Lower leg skin (tissue), 4 donors: ENCODE measurements at regions not wholly inside any gene's neighbourhood (a gene's known extent, or its start where the extent isn't known, plus 50 kb on each side); places are given as distances from the start of the nearest gene placed in this dataset.

ENCODE experiments used
- DNase-seq, 2 donors: peaks; one replicate each; pipeline ENCODE4 v3.0.0-alpha.2; 2019; ENCODE audit warnings: low spot score in 2 of 2
- H3K4me3 ChIP-seq: fragments of 200-600 bp; sonication (generic); 2 replicates; pipeline ENCODE4 v1.5.1; 2017; ENCODE audit warnings: mild to moderate bottlenecking, low read depth; ENCODE audit not compliant: poor library complexity, severe bottlenecking
- CTCF ChIP-seq, 3 donors: fragments of 450-650 bp; IDR thresholded peaks; one replicate each; pipeline ENCODE4 v1.5.1; 2016; ENCODE audit warnings: antibody characterized with exemption in 3 of 3, mild to moderate bottlenecking in 3 of 3, moderate library complexity in 2 of 3
- POLR2A ChIP-seq, 2 donors: fragments of 450-650 bp; IDR thresholded peaks; one replicate each; pipeline ENCODE4 v1.6.1; 2016 to 2017; ENCODE audit warnings: antibody characterized with exemption in 2 of 2, mild to moderate bottlenecking in 1 of 2, moderate library complexity in 1 of 2
- WGBS, 2 donors: methylation state at CpG; one replicate each; pipeline ENCODE4 v1.1.5; 2018; 5-methylcytosine and 5-hydroxymethylcytosine counted together
- intact Hi-C: fragments of 100-400 bp; cut with DNase I; formaldehyde crosslinking; loops from one replicate; pipeline ENCODE4 v1.15.0; 2023; ENCODE audit warnings: low total_unique reads

DNA sequence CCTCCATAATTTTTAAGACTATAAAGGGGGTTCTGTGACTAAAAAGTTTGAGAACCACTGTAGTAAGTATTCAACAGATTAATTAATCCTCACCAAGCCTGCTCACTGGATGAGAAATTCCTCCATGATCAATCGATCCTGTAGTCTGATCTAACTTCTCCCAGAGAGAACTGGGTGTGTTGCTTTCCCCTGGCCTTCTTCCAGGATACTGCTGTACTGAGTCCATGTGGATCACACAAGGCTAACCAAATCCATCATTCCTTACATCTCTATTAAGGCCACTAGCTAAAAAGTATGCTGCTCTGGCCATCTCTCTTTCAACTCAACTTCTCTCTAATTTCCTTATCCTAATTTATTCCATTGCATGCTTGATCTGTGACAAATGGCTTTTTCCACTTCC, 280.2 kb upstream of the PCSK5 start:
- DNase-seq = no peak
- no peak overlapping the region for H3K4me3 ChIP-seq
- TF ChIP-seq CTCF (IDR thresholded peaks at IDR 0.05) (no peak), POLR2A (IDR thresholded peaks at IDR 0.05) (no peak)
- 34 to 45% methylated on average over 1 of the region's 1 CpG for WGBS, 2 donors
- intact Hi-C loops = no loop called here

- H3K4me3 ChIP-seq = no peak overlapping the region
- no peak for DNase-seq
- no peak for TF ChIP-seq CTCF (IDR thresholded peaks at IDR 0.05)
- no peak for TF ChIP-seq POLR2A (IDR thresholded peaks at IDR 0.05)
- intact Hi-C loops = no loop called here
These were observed 278.3 kb upstream of the PCSK5 start for GRCh38 chr9:75612205-75612604.

- no peak for DNase-seq
- TF ChIP-seq CTCF (IDR thresholded peaks at IDR 0.05) = no peak
- no peak for TF ChIP-seq POLR2A (IDR thresholded peaks at IDR 0.05)
- intact Hi-C loops = no loop called here
- 53 to 63% methylated on average over 3 of the region's 3 CpGs for WGBS, 2 donors
- H3K4me3 ChIP-seq = no peak overlapping the region
These were observed 277.7 kb upstream of the PCSK5 start for GRCh38 chr9:75612754-75613153.

GRCh38 chr9:75615284-75615683, 275.2 kb upstream of the PCSK5 start:
- 23 to 30% methylated on average over 4 of the region's 4 CpGs for WGBS, 2 donors
- TF ChIP-seq POLR2A (IDR thresholded peaks at IDR 0.05) = no peak
- no peak for TF ChIP-seq CTCF (IDR thresholded peaks at IDR 0.05)
- DNase-seq = no peak
- H3K4me3 ChIP-seq = no peak overlapping the region
- intact Hi-C loops = no loop called here

GRCh38 chr9:75616052-75616451, 274.4 kb upstream of the PCSK5 start:
- intact Hi-C loops = no loop called here
- no peak overlapping the region for H3K4me3 ChIP-seq
- DNase-seq = no peak
- 22 to 43% methylated on average over 1 of the region's 1 CpG for WGBS, 2 donors
- TF ChIP-seq POLR2A (IDR thresholded peaks at IDR 0.05) = no peak
- no peak for TF ChIP-seq CTCF (IDR thresholded peaks at IDR 0.05)

DNA sequence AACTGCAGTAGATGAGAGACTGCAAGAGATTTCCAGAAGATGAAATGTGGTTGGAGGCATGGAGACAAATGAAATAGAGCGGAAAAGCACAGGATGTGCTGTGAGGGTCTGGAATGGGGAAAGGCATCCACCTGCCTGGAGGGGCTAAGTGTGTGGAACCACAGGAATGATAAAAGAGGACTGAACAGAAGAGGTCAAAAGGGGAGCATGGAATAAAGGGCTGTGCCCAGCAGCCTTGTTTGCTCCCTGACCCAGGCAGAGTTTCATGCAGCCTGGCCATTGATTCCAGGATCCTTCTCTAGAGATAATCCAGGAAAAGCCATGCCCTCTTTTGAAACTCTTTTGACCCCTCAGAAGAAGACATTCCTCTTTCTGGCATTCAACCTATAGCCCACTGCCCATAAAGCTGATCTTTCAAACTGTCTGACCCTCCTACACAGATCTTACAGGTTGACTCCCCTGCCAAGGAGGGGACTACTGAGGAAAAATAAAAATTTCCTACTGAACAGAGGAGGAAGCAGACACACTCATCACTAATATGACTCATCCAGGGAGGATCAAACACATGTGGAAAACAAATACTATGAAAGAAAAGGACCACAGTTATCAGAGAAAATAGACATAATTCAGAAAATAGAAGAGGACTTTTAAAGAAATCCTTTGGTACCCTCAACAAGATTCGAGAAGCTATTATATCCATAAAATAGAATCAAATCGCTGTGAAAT, 273.5 kb upstream of the PCSK5 start:
- WGBS, 2 donors = 85 to 93% methylated on average over 3 of the region's 3 CpGs
- DNase-seq = no peak
- intact Hi-C loops = no loop called here
- TF ChIP-seq POLR2A (IDR thresholded peaks at IDR 0.05) (no peak), CTCF (IDR thresholded peaks at IDR 0.05) (no peak)
- H3K4me3 ChIP-seq = no peak overlapping the region
